ENCODE measurements at regions not wholly inside any gene's neighbourhood (a gene's known extent, or its start where the extent isn't known, plus 50 kb on each side); places are given as distances from the start of the nearest gene placed in this dataset.
A peak's percentile ranks its signal among the peaks of the same experiment; 100 is the strongest.

- no peaks in the 10 kb centered on the region for H3K27me3 ChIP-seq (ENCODE audit: insufficient read depth, insufficient read length)
- no peaks in the 10 kb centered on the region for H3K36me3 ChIP-seq (ENCODE audit: insufficient read depth, insufficient read length, low read length)
- H3K4me3 ChIP-seq (ENCODE audit: insufficient read length, low read depth) = no peak overlapping the region
- TF ChIP-seq ZNF274 (IDR thresholded peaks at IDR 0.05; ENCODE audit: low read depth, low read length) (no peak), YY1 (IDR thresholded peaks at IDR 0.05; ENCODE audit: insufficient read depth, insufficient read length) (no peak), SUZ12 (IDR thresholded peaks at IDR 0.05; ENCODE audit: extremely low read depth, insufficient read depth, insufficient read length) (no peak)
- no peak for DNase-seq (ENCODE audit: low read depth, low spot score)
- H3K4me1 ChIP-seq (ENCODE audit: insufficient read depth, insufficient read length) = peaks cover 34% of the 10 kb centered on the region
- H3K9ac ChIP-seq (ENCODE audit: insufficient read length, low read depth) = peak overlapping the region; percentile 61
- no peaks in the 10 kb centered on the region for H3K9me3 ChIP-seq (ENCODE audit: insufficient read depth, low read length)
These were observed 59.2 kb downstream of the C9orf50 start for GRCh38 chr9:129561594-129562281.

- H3K9me3 ChIP-seq (ENCODE audit: insufficient read depth, low read length) = no peaks in the 10 kb centered on the region
- no peak overlapping the region for H3K4me3 ChIP-seq (ENCODE audit: insufficient read length, low read depth)
- no peaks in the 10 kb centered on the region for H3K36me3 ChIP-seq (ENCODE audit: insufficient read depth, insufficient read length, low read length)
- no peak overlapping the region for H3K9ac ChIP-seq (ENCODE audit: insufficient read length, low read depth)
- DNase-seq (ENCODE audit: low read depth, low spot score) = no peak
- peaks cover 39% of the 10 kb centered on the region for H3K4me1 ChIP-seq (ENCODE audit: insufficient read depth, insufficient read length)
- no peaks in the 10 kb centered on the region for H3K27me3 ChIP-seq (ENCODE audit: insufficient read depth, insufficient read length)
- TF ChIP-seq ZNF274 (IDR thresholded peaks at IDR 0.05; ENCODE audit: low read depth, low read length) (no peak), SUZ12 (IDR thresholded peaks at IDR 0.05; ENCODE audit: extremely low read depth, insufficient read depth, insufficient read length) (no peak), YY1 (IDR thresholded peaks at IDR 0.05; ENCODE audit: insufficient read depth, insufficient read length) (no peak)
These were observed 60.0 kb downstream of the C9orf50 start for GRCh38 chr9:129560881-129561306.

- Histone ChIP-seq H3K36me3 (ENCODE audit: insufficient read depth, insufficient read length, low read length) (no peaks in the 10 kb centered on the region), H3K27me3 (ENCODE audit: insufficient read depth, insufficient read length) (no peaks in the 10 kb centered on the region), H3K9ac (ENCODE audit: insufficient read length, low read depth) (peak overlapping the region; percentile 46), H3K4me1 (ENCODE audit: insufficient read depth, insufficient read length) (peaks cover 45% of the 10 kb centered on the region), H3K9me3 (ENCODE audit: insufficient read depth, low read length) (no peaks in the 10 kb centered on the region), H3K4me3 (ENCODE audit: insufficient read length, low read depth) (no peak overlapping the region)
- no peak for DNase-seq (ENCODE audit: low read depth, low spot score)
- TF ChIP-seq SUZ12 (IDR thresholded peaks at IDR 0.05; ENCODE audit: extremely low read depth, insufficient read depth, insufficient read length) = no peak
- TF ChIP-seq ZNF274 (IDR thresholded peaks at IDR 0.05; ENCODE audit: low read depth, low read length) = no peak
- TF ChIP-seq YY1 (IDR thresholded peaks at IDR 0.05; ENCODE audit: insufficient read depth, insufficient read length) = no peak
These were observed 61.4 kb downstream of the C9orf50 start for GRCh38 chr9:129559506-129559881.

- peaks cover 45% of the 10 kb centered on the region for H3K4me1 ChIP-seq (ENCODE audit: insufficient read depth, insufficient read length)
- no peak overlapping the region for H3K4me3 ChIP-seq (ENCODE audit: insufficient read length, low read depth)
- H3K36me3 ChIP-seq (ENCODE audit: insufficient read depth, insufficient read length, low read length) = no peaks in the 10 kb centered on the region
- no peaks in the 10 kb centered on the region for H3K27me3 ChIP-seq (ENCODE audit: insufficient read depth, insufficient read length)
- no peak for TF ChIP-seq SUZ12 (IDR thresholded peaks at IDR 0.05; ENCODE audit: extremely low read depth, insufficient read depth, insufficient read length)
- no peak for TF ChIP-seq ZNF274 (IDR thresholded peaks at IDR 0.05; ENCODE audit: low read depth, low read length)
- no peak for TF ChIP-seq YY1 (IDR thresholded peaks at IDR 0.05; ENCODE audit: insufficient read depth, insufficient read length)
- no peaks in the 10 kb centered on the region for H3K9me3 ChIP-seq (ENCODE audit: insufficient read depth, low read length)
- peak overlapping the region; percentile 83 for H3K9ac ChIP-seq (ENCODE audit: insufficient read length, low read depth)
- DNase-seq (ENCODE audit: low read depth, low spot score) = no peak
These were observed 62.1 kb downstream of the C9orf50 start for GRCh38 chr9:129558551-129559505.

DNA sequence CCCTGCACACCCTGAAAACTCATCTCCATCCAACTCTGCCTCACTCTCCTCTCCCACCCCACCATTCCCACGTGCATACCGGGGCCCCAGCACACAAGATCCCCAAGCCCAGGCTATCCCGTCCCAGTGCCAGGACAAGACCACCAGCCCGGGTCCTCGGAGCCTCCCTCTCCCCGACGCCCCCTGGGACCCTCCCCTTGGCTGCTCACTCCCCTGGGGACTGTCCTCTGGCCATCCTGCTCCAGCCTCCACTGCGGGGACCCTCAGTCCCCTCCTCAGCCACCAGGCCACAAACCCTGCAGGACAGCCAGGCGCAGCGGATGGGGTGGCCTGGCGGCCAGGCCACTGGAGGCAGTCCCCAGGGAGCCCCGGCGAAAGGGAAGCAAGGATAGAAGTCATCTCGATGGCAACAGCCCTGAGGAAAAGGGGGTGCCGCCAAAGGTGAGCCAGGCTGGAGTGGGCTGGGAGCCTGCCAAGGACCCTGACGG is 62.8 kb downstream of the C9orf50 start:
- peaks cover 45% of the 10 kb centered on the region for H3K4me1 ChIP-seq (ENCODE audit: insufficient read depth, insufficient read length)
- peak overlapping the region; percentile 17 for H3K4me3 ChIP-seq (ENCODE audit: insufficient read length, low read depth)
- H3K9ac ChIP-seq (ENCODE audit: insufficient read length, low read depth) = peak overlapping the region; percentile 83

DNA sequence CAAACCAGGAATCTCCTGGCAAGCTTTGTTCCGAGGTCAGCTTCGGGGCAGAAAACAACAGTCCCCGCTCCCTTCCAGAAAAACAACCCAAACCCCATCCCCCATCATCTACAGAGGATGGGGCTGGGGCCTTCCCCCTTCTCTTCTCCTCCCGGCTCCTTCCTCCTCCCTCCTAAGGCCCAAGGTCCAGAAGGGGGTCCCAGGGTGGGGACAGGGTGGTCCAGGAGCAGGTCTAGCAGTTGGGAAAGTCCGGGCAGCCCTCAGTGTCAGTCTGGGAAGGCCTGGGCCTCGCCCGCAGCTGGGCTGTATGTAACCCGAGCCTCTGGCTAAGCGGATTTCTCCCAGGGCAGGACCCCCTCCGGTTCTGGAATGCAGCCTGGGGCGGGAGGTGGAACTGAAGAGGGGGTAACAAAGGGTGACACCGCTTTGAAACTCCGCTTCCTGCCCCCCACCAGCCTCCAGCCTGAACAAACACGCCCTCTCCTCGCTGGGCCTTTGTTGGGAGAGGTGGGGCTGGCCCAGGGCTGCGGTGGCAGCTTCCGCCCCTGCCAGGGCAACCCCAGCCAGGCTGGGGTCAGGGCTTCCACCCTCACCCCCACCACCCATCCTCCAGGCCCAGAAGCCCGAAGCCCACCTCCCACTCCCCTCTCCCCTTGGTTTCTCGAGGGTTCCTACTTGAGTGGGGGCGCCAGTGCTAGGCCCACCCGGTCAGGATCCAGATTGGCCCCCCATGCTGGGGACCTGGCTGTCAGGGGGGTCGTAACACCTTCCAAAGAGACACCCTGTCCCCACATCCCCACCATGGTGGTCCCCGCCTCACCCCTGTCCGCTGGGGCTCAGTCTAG is 63.5 kb downstream of the C9orf50 start:
- no peaks in the 10 kb centered on the region for H3K27me3 ChIP-seq (ENCODE audit: insufficient read depth, insufficient read length)
- no peak for TF ChIP-seq ZNF274 (IDR thresholded peaks at IDR 0.05; ENCODE audit: low read depth, low read length)
- no peak for TF ChIP-seq SUZ12 (IDR thresholded peaks at IDR 0.05; ENCODE audit: extremely low read depth, insufficient read depth, insufficient read length)
- no peak for TF ChIP-seq YY1 (IDR thresholded peaks at IDR 0.05; ENCODE audit: insufficient read depth, insufficient read length)
- H3K9me3 ChIP-seq (ENCODE audit: insufficient read depth, low read length) = no peaks in the 10 kb centered on the region
- no peaks in the 10 kb centered on the region for H3K36me3 ChIP-seq (ENCODE audit: insufficient read depth, insufficient read length, low read length)
- DNase-seq (ENCODE audit: low read depth, low spot score) = peak; percentile 98
- H3K4me1 ChIP-seq (ENCODE audit: insufficient read depth, insufficient read length) = peaks cover 43% of the 10 kb centered on the region
- H3K9ac ChIP-seq (ENCODE audit: insufficient read length, low read depth) = peak overlapping the region; percentile 84
- peak overlapping the region; percentile 45 for H3K4me3 ChIP-seq (ENCODE audit: insufficient read length, low read depth)

More for the DNA sequence above, 62.8 kb downstream of the C9orf50 start:
- Histone ChIP-seq H3K9me3 (ENCODE audit: insufficient read depth, low read length) (no peaks in the 10 kb centered on the region), H3K36me3 (ENCODE audit: insufficient read depth, insufficient read length, low read length) (no peaks in the 10 kb centered on the region), H3K27me3 (ENCODE audit: insufficient read depth, insufficient read length) (no peaks in the 10 kb centered on the region)
- DNase-seq (ENCODE audit: low read depth, low spot score) = no peak
- TF ChIP-seq ZNF274 (IDR thresholded peaks at IDR 0.05; ENCODE audit: low read depth, low read length) (no peak), SUZ12 (IDR thresholded peaks at IDR 0.05; ENCODE audit: extremely low read depth, insufficient read depth, insufficient read length) (no peak)
